Gastroesophageal sphincter (tissue), 3 donors: ENCODE measurements at regions not wholly inside any gene's neighbourhood (a gene's known extent, or its start where the extent isn't known, plus 50 kb on each side); places are given as distances from the start of the nearest gene placed in this dataset.

Source experiments
- CTCF ChIP-seq, 4 experiments: fragments of 200-600 bp in 2 of 4; fragments of 450-650 bp in 2 of 4; sonication (generic) in 1 of 4; IDR thresholded peaks; one replicate each; pipeline ENCODE4 v1.5.1; 2017 to 2019; ENCODE audit warnings: antibody characterized with exemption in 4 of 4, mild to moderate bottlenecking in 2 of 4, moderate library complexity in 2 of 4
- POLR2AphosphoS5 ChIP-seq: sonication (generic); formaldehyde crosslinking; IDR thresholded peaks from one replicate; pipeline ENCODE4 v1.6.1; 2017; ENCODE audit warnings: antibody characterized with exemption

DNA sequence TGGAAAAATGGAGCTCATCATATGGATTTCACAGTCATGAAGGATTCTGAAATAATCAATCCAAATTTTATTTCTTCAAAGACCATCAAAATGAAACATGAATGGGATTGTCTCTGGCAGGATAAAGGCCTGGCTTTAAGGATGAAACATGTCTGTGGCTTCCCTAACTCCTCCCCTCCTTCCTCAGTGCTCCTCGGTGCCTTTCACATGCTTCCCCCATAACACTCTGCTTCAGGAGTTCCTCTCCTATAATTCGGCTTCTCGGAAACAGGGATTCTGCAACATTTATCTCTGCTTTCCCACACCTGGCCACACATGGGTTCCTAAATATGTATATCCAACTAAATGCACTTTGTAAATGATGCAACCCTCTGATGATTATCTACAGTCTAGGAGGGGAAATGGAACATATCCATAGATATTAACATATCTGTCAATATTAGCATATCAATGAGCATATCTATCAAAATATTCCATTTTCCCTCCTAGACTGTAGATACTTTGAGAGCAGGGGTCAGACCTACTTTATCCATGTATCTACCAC is 153.8 kb downstream of the PLPP3 start:
- TF ChIP-seq CTCF (IDR thresholded peaks at IDR 0.05) = no peak
- no peak for TF ChIP-seq POLR2AphosphoS5
